GM12878 (cell line): ENCODE measurements at regions not wholly inside any gene's neighbourhood (a gene's known extent, or its start where the extent isn't known, plus 50 kb on each side); places are given as distances from the start of the nearest gene placed in this dataset.

Source experiments
- ATAC-seq: fragments of 200-7000 bp; cut with Tn5 transposase; 3 replicates; pipeline ENCODE4 v1.9.1; 2020; ENCODE audit warnings: mild to moderate bottlenecking, moderate library complexity
- BruUV-seq: library from RNA; stranded (reverse); fragments of 400-500 nt; replicated peaks from 2 replicates; lab custom pipeline; 2021; lab: Mats Ljungman, UMichigan
- CTCF ChIA-PET: fragments of 300-600 bp; sonication (Branson Sonifier 250); formaldehyde crosslinking; extraction: SDS; loops from one replicate; lab custom pipeline; 2021; ENCODE audit warnings: inconsistent platforms; lab: Yijun Ruan, JAX
- POLR2A ChIA-PET: fragments of 350-600 bp; formaldehyde crosslinking; extraction: SDS; loops from one replicate; lab custom pipeline; 2021; ENCODE audit warnings: inconsistent platforms; lab: Charles Lee
- RAD21 ChIA-PET: fragments of 300-600 bp; sonication (Branson Sonifier 250); formaldehyde crosslinking; loops from one replicate; lab custom pipeline; 2023; ENCODE audit warnings: antibody characterized with exemption; ENCODE audit not compliant: unreplicated experiment; lab: Charles Lee
- SMC1A ChIA-PET: fragments of 300-600 bp; sonication (Branson Sonifier 250); formaldehyde crosslinking; loops from one replicate; lab custom pipeline; 2023; ENCODE audit not compliant: unreplicated experiment, uncharacterized antibody; lab: Charles Lee
- DNase-seq: peaks from one replicate; pipeline ENCODE4 v3.0.0-alpha.2; 2011; ENCODE audit warnings: low read depth, low spot score
- FAIRE-seq: peaks from 3 replicates; lab custom pipeline; 2011; peaks lifted over from hg19 to GRCh38; lab: Jason Lieb, UNC
- H2AFZ ChIP-seq: 2 replicates; pipeline ENCODE4 v1.6.0; 2011; ENCODE audit warnings: low read depth, low read length, control low read depth; ENCODE audit not compliant: control insufficient read depth
- H3K27ac ChIP-seq: 2 replicates; pipeline ENCODE4 v1.5.1; 2011; ENCODE audit warnings: control low read depth; ENCODE audit not compliant: control insufficient read depth, insufficient read depth
- H3K27me3 ChIP-seq, 2 experiments: replicated peaks in 1 of 2; 2 replicates each; pipeline versions ENCODE4 v1.6.0 to v1.6.1; 2011; ENCODE audit warnings: low read length in 1 of 2; ENCODE audit not compliant: control insufficient read depth in 2 of 2, insufficient read depth in 2 of 2
- H3K36me3 ChIP-seq, 2 experiments: 2 replicates each; pipeline ENCODE4 v1.5.1; 2011; ENCODE audit warnings: low read length in 1 of 2; ENCODE audit not compliant: control insufficient read depth in 2 of 2, insufficient read depth in 2 of 2
- H3K4me1 ChIP-seq: 2 replicates; pipeline ENCODE4 v1.6.1; 2011; ENCODE audit warnings: mild to moderate bottlenecking, low read length, moderate library complexity, mixed read lengths; ENCODE audit not compliant: control insufficient read depth, insufficient read depth
- H3K4me2 ChIP-seq: 2 replicates; pipeline ENCODE4 v1.6.0; 2011; ENCODE audit warnings: control low read depth; ENCODE audit not compliant: control insufficient read depth, insufficient read depth
- H3K4me3 ChIP-seq: fragments of 200-600 bp; sonication (generic); 2 replicates; pipeline ENCODE4 v1.5.1; 2016
- H3K79me2 ChIP-seq: 2 replicates; pipeline ENCODE4 v1.6.0; 2011; ENCODE audit warnings: low read length; ENCODE audit not compliant: control insufficient read depth, insufficient read depth
- H3K9ac ChIP-seq: 2 replicates; pipeline ENCODE4 v1.8.0; 2011; ENCODE audit warnings: low read length, control low read depth, mixed read lengths; ENCODE audit not compliant: control insufficient read depth, insufficient read depth
- H3K9me3 ChIP-seq: replicated peaks from 3 replicates; pipeline ENCODE4 v1.5.1; 2011; ENCODE audit warnings: mild to moderate bottlenecking, low read length; ENCODE audit not compliant: control insufficient read depth, insufficient read depth
- H4K20me1 ChIP-seq: 2 replicates; pipeline ENCODE4 v1.6.0; 2011; ENCODE audit not compliant: control insufficient read depth, insufficient read depth
- CBX5 ChIP-seq: sonication (generic); IDR thresholded peaks from 2 replicates; pipeline ENCODE4 v1.6.1; 2016; ENCODE audit warnings: low read depth, moderate library complexity, mild to moderate bottlenecking, inconsistent platforms
- CEBPZ ChIP-seq: fragments of 150-350 bp; IDR thresholded peaks from 2 replicates; pipeline ENCODE4 v1.6.1; 2016; ENCODE audit warnings: low read depth, low read length
- CREM ChIP-seq: IDR thresholded peaks from 2 replicates; pipeline ENCODE4 v1.6.1; 2014; ENCODE audit warnings: antibody characterized with exemption, low read depth
- IKZF1 ChIP-seq: fragments of 450-650 bp; conservative IDR thresholded peaks from 2 replicates; pipeline ENCODE4 v1.6.1; 2017; ENCODE audit warnings: antibody characterized with exemption, mild to moderate bottlenecking
- JUND ChIP-seq: IDR thresholded peaks from 2 replicates; pipeline ENCODE4 v1.6.1; 2012; ENCODE audit warnings: low read depth, mild to moderate bottlenecking, low read length, improper control_type of control experiment, moderate library complexity
- KAT2A ChIP-seq: conservative IDR thresholded peaks from 2 replicates; pipeline ENCODE4 v1.6.1; 2011; ENCODE audit warnings: low read depth, low read length; ENCODE audit not compliant: control insufficient read depth
- MTA2 ChIP-seq: fragments of 450-650 bp; IDR thresholded peaks from 2 replicates; pipeline ENCODE4 v1.6.1; 2016; ENCODE audit warnings: low read depth, mild to moderate bottlenecking, moderate library complexity
- MYC ChIP-seq: IDR thresholded peaks from 2 replicates; pipeline ENCODE4 v1.6.1; 2011; ENCODE audit warnings: mild to moderate bottlenecking, low read length, moderate library complexity, inconsistent platforms; ENCODE audit not compliant: insufficient read depth, insufficient replicate concordance, insufficient read length, severe bottlenecking
- NR2C1 ChIP-seq: fragments of 450-650 bp; IDR thresholded peaks from 2 replicates; pipeline ENCODE4 v1.6.1; 2017; ENCODE audit warnings: antibody characterized with exemption, mild to moderate bottlenecking, moderate library complexity
- PAX8 ChIP-seq: fragments of 450-650 bp; IDR thresholded peaks from 2 replicates; pipeline ENCODE4 v1.6.1; 2017; ENCODE audit warnings: mild to moderate bottlenecking, moderate library complexity
- POLR2A ChIP-seq: IDR thresholded peaks from 2 replicates; pipeline ENCODE4 v1.6.1; 2011; ENCODE audit warnings: low read depth, mild to moderate bottlenecking, low read length
- POU2F2 ChIP-seq: IDR thresholded peaks from 3 replicates; pipeline ENCODE4 v1.6.1; 2011; ENCODE audit warnings: low read depth, mild to moderate bottlenecking, low read length, borderline replicate concordance
- RAD21 ChIP-seq: IDR thresholded peaks from 2 replicates; pipeline ENCODE4 v1.6.1; 2011; ENCODE audit warnings: mild to moderate bottlenecking, low read depth, low read length, moderate library complexity; ENCODE audit not compliant: insufficient read depth
- SPI1 ChIP-seq: IDR thresholded peaks from 2 replicates; pipeline ENCODE4 v1.6.1; 2011; ENCODE audit warnings: low read depth, mild to moderate bottlenecking, low read length, moderate library complexity, borderline replicate concordance; ENCODE audit not compliant: insufficient read depth
- STAT3 ChIP-seq: IDR thresholded peaks from 2 replicates; pipeline ENCODE4 v1.6.1; 2011; ENCODE audit warnings: low read depth, low read length, improper control_type of control experiment
- YBX1 ChIP-seq: fragments of 450-650 bp; IDR thresholded peaks from 2 replicates; pipeline ENCODE4 v1.6.1; 2016; ENCODE audit warnings: antibody characterized with exemption
- ZBTB40 ChIP-seq: fragments of 450-650 bp; IDR thresholded peaks from 2 replicates; pipeline ENCODE4 v1.6.1; 2016; ENCODE audit warnings: mild to moderate bottlenecking, moderate library complexity, borderline replicate concordance
- ZNF384 ChIP-seq: IDR thresholded peaks from 2 replicates; pipeline ENCODE4 v1.6.1; 2012; ENCODE audit warnings: low read depth, mild to moderate bottlenecking, low read length, improper control_type of control experiment, borderline replicate concordance
- WGBS: methylation state at CpG from one replicate; pipeline ENCODE4 v1.1.6; 2016; ENCODE audit warnings: low lambda C conversion rate; ENCODE audit not compliant: insufficient replicate concordance, insufficient coverage; ENCODE audit errors: missing lambda C conversion rate; 5-methylcytosine and 5-hydroxymethylcytosine counted together
- in situ Hi-C: fragments of 300-500 bp; cut with MboI; formaldehyde crosslinking; loops from 9 replicates; pipeline ENCODE4 v1.14.3; 2018; ENCODE audit warnings: mixed read lengths
- intact Hi-C: fragments of 100-400 bp; cut with micrococcal nuclease; formaldehyde crosslinking; loops from one replicate; pipeline ENCODE4 v1.14.2; 2022; ENCODE audit not compliant: unreplicated experiment

GRCh38 chr9:1320607-1321195 is 270.5 kb downstream of the DMRT2 start:
- Histone ChIP-seq H3K27me3 (no peaks in the 10 kb centered on the region; a peak in 2 of 4 replicates), H3K9me3 (no peaks in the 10 kb centered on the region), H3K27ac (no peak overlapping the region), H3K4me1 (no peaks in the 10 kb centered on the region), H2AFZ (no peak overlapping the region), H3K9ac (no peak overlapping the region), H3K4me2 (no peak overlapping the region), H3K36me3 (no peaks in the 10 kb centered on the region), H4K20me1 (no peaks in the 10 kb centered on the region), H3K79me2 (no peaks in the 10 kb centered on the region), H3K4me3 (no peak overlapping the region)
- no TSS peak for BruUV-seq
- ChIA-PET RAD21 (interaction anchor here (1.0 kb wide), 1 partner anchor 51 kb away, joined by 3 read pairs; no protein-coding TSS in a partner anchor), POLR2A (no interaction called here), CTCF (no interaction called here), SMC1A (interaction anchor here (0.8 to 2.6 kb wide), 8 partner anchors 10 to 139 kb away, joined by 3 to 11 read pairs (median 4); no protein-coding TSS in a partner anchor)
- no peak for ATAC-seq
- WGBS = 24% methylated on average over 7 of the region's 7 CpGs
- intact Hi-C loops (no loop called here), in situ Hi-C loops (no loop called here)
- DNase-seq = no peak
- no peak for TF ChIP-seq MYC
- TF ChIP-seq CREM = no peak
- no peak for TF ChIP-seq JUND
- no peak for TF ChIP-seq YBX1
- no peak for TF ChIP-seq POLR2A
- TF ChIP-seq MTA2 = no peak
- TF ChIP-seq NR2C1 = no peak
- TF ChIP-seq RAD21 = no peak
- TF ChIP-seq SPI1 = no peak
- TF ChIP-seq CBX5 = no peak
- no peak for TF ChIP-seq ZBTB40
- TF ChIP-seq CEBPZ = no peak
- no peak for TF ChIP-seq KAT2A
- no peak for TF ChIP-seq STAT3
- TF ChIP-seq PAX8 = no peak
- no peak for TF ChIP-seq IKZF1
- TF ChIP-seq ZNF384 = no peak
- no peak for TF ChIP-seq POU2F2
- FAIRE-seq = no peak
